GM12865 (cell line): ENCODE measurements at regions not wholly inside any gene's neighbourhood (a gene's known extent, or its start where the extent isn't known, plus 50 kb on each side); places are given as distances from the start of the nearest gene placed in this dataset.

Experiments
- DNase-seq: peaks from one replicate; pipeline ENCODE4 v3.0.0; 2010; ENCODE audit warnings: low read depth
- H3K4me3 ChIP-seq: 2 replicates; pipeline ENCODE4 v1.5.1; 2011; ENCODE audit warnings: mild to moderate bottlenecking, low read depth, low read length, control low read depth
- CTCF ChIP-seq: IDR thresholded peaks from 2 replicates; pipeline ENCODE4 v1.5.1; 2011; ENCODE audit warnings: low read length, control low read depth, low read depth, inconsistent platforms; ENCODE audit not compliant: insufficient read depth; ENCODE audit errors: missing control alignments

GRCh38 chr10:3886641-3887251 is 101.7 kb upstream of the KLF6 start:
- no peak overlapping the region for H3K4me3 ChIP-seq
- DNase-seq = peak; percentile 51

GRCh38 chr10:3886191-3886590 is 101.2 kb upstream of the KLF6 start:
- H3K4me3 ChIP-seq = no peak overlapping the region
- TF ChIP-seq CTCF = no peak
- DNase-seq = no peak

More at GRCh38 chr10:3886641-3887251, 101.7 kb upstream of the KLF6 start:
- TF ChIP-seq CTCF = no peak

- DNase-seq = no peak
- no peak for TF ChIP-seq CTCF
- no peak overlapping the region for H3K4me3 ChIP-seq
These were observed 97.8 kb upstream of the KLF6 start for GRCh38 chr10:3882855-3883254.

- no peak overlapping the region for H3K4me3 ChIP-seq
- no peak for DNase-seq
- TF ChIP-seq CTCF = no peak
These were observed 96.6 kb upstream of the KLF6 start for GRCh38 chr10:3881622-3882021.

GRCh38 chr10:3879073-3879472 is 94.1 kb upstream of the KLF6 start:
- no peak for DNase-seq
- no peak overlapping the region for H3K4me3 ChIP-seq
- no peak for TF ChIP-seq CTCF

- H3K4me3 ChIP-seq = peak overlapping the region; percentile 13
- DNase-seq = peak; percentile 41
- no peak for TF ChIP-seq CTCF
These were observed 92.4 kb upstream of the KLF6 start for GRCh38 chr10:3877211-3878000.

- no peak for DNase-seq
- no peak overlapping the region for H3K4me3 ChIP-seq
- no peak for TF ChIP-seq CTCF
These were observed 91.4 kb upstream of the KLF6 start for GRCh38 chr10:3876350-3876962.
